Stimulated activated naive B cell treated with anti-CD40 and anti-IgM and Interleukin-4, amounts not matched to agents 10 μg/mL and 1 μg/mL and 100 μg/mL, for 72 hours (primary cell): ENCODE measurements at regions not wholly inside any gene's neighbourhood (a gene's known extent, or its start where the extent isn't known, plus 50 kb on each side); places are given as distances from the start of the nearest gene placed in this dataset.
"Not testable (repeated sequence)": the region's sequence is repeated elsewhere in the genome, so short reads cannot be mapped to it uniquely, and the experiment has no call there.

Experiments used
- ATAC-seq, 2 donors: fragments of 150-1000 bp; cut with Tn5 transposase; replicated peaks; 2 replicates each; pipeline ENCODE4 v1.10.0; 2021; ENCODE audit warnings: moderate library complexity in 1 of 2
- DNase-seq: peaks from one replicate; pipeline ENCODE4 v3.0.0; 2021
- H3K27ac Mint-ChIP-seq: one replicate; pipeline ENCODE4 v1.8.0; 2022; ENCODE audit warnings: mild to moderate bottlenecking, mixed read lengths
- H3K27me3 Mint-ChIP-seq, 2 donors: one replicate each; pipeline ENCODE4 v1.8.0; 2022; ENCODE audit warnings: mixed read lengths in 2 of 2
- H3K36me3 Mint-ChIP-seq, 2 donors: one replicate each; pipeline ENCODE4 v1.8.0; 2022; ENCODE audit warnings: mixed read lengths in 2 of 2, mild to moderate bottlenecking in 1 of 2
- H3K4me1 Mint-ChIP-seq, 2 donors: one replicate each; pipeline ENCODE4 v1.8.0; 2022; ENCODE audit warnings: mixed read lengths in 2 of 2, mild to moderate bottlenecking in 1 of 2
- H3K4me3 Mint-ChIP-seq, 2 donors: one replicate each; pipeline ENCODE4 v1.8.0; 2022; ENCODE audit warnings: mild to moderate bottlenecking in 2 of 2, mixed read lengths in 2 of 2, moderate library complexity in 1 of 2
- H3K9me3 Mint-ChIP-seq, 2 donors: one replicate each; pipeline ENCODE4 v1.8.0; 2022; ENCODE audit warnings: mixed read lengths in 2 of 2, mild to moderate bottlenecking in 1 of 2

DNA sequence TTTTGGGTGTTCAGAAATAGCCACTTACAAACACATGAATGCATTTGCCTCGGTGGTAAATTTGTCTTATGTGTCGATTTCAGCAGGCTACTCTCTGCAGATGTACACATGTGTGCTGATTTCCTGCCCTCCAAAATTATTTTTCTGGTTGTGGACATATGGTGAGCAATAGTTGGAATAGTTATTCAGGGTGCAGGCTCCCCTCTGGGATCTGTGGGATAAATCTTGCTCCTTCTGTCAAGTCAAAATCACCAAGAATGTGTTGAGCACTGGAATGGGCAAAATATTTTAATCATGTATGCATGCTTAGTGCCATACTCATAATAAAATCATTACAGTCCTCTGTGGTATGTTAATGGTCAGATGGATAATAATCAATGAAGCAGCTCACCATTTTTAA, 684.5 kb downstream of the BCL11A start:
- H3K4me3 Mint-ChIP-seq: no peak overlapping the region
- H3K4me1 Mint-ChIP-seq: peaks cover 0 to 4% of the 10 kb centered on the region in 2 donors
- H3K27ac Mint-ChIP-seq: no peak overlapping the region
- no peaks in the 10 kb centered on the region for H3K27me3 Mint-ChIP-seq
- H3K36me3 Mint-ChIP-seq: no peaks in the 10 kb centered on the region
- ATAC-seq: no peak
- DNase-seq: no peak
- no peaks in the 10 kb centered on the region for H3K9me3 Mint-ChIP-seq

DNA sequence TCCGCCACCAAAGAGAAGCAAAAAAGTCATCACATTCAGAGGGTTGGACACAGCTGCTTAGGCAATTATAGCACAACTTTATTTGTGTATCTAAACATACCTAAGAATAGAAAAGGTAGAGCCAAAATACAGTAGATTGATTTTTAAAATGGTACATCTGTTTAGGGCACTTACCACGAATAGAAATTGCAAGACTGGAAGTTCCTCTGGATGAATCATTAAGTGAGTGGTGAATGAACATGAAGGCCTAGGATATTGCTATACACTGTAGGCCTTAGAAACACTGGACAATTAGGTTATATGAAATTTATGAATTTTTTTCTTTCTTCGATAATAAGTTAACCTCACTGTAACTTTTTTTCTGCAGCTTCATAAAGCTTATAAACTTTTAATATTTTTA, 687.0 kb downstream of the BCL11A start:
- Mint-ChIP-seq H3K27me3 (no peaks in the 10 kb centered on the region), H3K4me1 (peaks cover 0 to 4% of the 10 kb centered on the region in 2 donors), H3K36me3 (peaks cover 7 to 8% of the 10 kb centered on the region in 2 donors), H3K4me3 (no peak overlapping the region), H3K9me3 (peaks cover 11 to 12% of the 10 kb centered on the region in 2 donors), H3K27ac (no peak overlapping the region)
- ATAC-seq (no peak), DNase-seq (no peak)

DNA sequence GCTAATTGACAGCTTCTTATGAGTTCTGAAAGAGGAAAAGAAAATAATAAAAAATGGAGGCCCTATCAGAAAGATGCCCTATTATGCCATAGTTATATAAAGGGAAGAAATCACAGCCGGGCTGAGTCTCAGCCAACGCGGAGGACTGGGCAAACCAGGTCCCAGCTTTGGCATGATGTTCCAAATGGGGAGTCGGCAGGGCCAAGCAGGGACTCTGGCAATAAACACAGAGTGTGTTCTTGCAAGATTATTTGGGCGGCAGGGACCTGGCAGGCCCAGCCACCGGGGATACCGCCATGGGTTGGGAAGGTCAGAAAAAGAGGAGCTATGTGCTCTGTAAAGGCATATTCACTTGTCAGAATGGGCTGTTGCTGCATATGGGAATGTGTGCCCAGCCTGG, 694.9 kb downstream of the BCL11A start:
- ATAC-seq (no peak), DNase-seq (no peak)
- Mint-ChIP-seq H3K36me3 (peaks cover 7 to 12% of the 10 kb centered on the region in 2 donors), H3K4me3 (no peak overlapping the region), H3K27me3 (no peaks in the 10 kb centered on the region), H3K27ac (no peak overlapping the region), H3K9me3 (peaks cover 22 to 26% of the 10 kb centered on the region in 2 donors), H3K4me1 (peaks cover 4 to 8% of the 10 kb centered on the region in 2 donors)

DNA sequence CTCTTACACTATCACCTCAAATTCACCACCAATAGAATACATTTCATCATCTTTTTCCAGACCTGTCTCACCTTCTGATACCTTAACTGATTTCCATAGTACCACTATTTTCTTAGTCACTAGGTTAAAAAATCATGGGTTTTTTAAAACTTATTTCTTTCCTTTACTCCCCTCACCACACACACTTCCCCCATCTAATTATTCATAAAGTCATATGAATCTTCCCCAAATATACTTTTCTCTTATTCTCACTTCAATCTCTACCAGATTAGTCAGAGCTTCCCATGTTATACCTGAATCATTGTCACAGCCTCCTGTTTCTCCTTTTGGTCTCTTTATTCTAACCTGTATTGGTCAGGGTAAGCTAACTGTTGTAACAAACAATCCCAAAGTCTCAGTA, 696.3 kb downstream of the BCL11A start:
- Mint-ChIP-seq H3K27ac (no peak overlapping the region), H3K36me3 (peaks cover 3 to 9% of the 10 kb centered on the region in 2 donors), H3K9me3 (peaks cover 16 to 22% of the 10 kb centered on the region in 2 donors), H3K4me1 (peaks cover 4 to 9% of the 10 kb centered on the region in 2 donors), H3K27me3 (no peaks in the 10 kb centered on the region), H3K4me3 (no peak overlapping the region)
- DNase-seq (no peak), ATAC-seq (peak; percentile 42 to 53)

DNA sequence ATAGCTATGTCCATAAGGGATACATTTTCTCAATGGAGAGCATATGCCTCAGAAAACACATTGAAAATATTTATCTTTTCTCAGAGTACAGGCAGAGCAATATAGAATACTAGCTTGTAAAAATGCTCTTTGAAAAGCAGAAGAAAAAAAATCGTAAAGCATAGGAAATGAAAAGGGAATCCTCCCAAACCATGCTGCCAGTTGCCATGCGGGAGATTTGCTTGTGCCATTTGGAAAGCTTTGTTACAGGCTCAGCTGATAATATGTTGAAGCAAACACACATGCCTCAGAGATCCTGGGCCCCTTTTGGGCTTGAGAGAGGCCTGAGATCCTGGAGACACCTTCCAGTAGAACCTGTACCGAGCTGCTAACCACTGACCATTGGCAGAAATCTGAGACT, 697.1 kb downstream of the BCL11A start:
- Mint-ChIP-seq H3K9me3 (peaks cover 10 to 15% of the 10 kb centered on the region in 2 donors), H3K27ac (no peak overlapping the region), H3K36me3 (peaks cover 0 to 4% of the 10 kb centered on the region in 2 donors), H3K4me1 (peaks cover 6 to 13% of the 10 kb centered on the region in 2 donors), H3K27me3 (no peaks in the 10 kb centered on the region), H3K4me3 (no peak overlapping the region)
- no peak for ATAC-seq
- no peak for DNase-seq

DNA sequence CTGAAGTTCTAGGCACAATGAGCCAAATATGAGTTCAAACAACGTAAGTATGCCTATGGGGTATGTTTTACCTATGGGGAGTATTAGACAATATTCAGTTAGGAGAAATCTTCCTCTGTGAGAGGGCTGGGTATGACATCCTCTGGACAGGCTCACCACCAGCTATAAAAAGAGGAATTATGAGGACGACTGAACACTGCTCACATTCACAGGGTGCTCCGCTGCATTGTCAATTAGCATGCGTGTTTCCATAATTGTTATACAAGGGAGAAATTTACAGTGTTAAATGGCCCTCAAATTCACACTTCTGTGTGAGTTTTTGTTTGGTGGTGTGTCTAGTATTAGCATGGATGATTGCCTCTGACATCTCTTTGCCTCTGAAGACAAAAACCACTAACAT, 700.4 kb downstream of the BCL11A start:
- DNase-seq: no peak
- ATAC-seq: no peak
- peaks cover 4 to 13% of the 10 kb centered on the region in 2 donors for H3K4me1 Mint-ChIP-seq
- H3K9me3 Mint-ChIP-seq: peaks cover 4 to 6% of the 10 kb centered on the region in 2 donors
- H3K4me3 Mint-ChIP-seq: no peak overlapping the region
- no peaks in the 10 kb centered on the region for H3K36me3 Mint-ChIP-seq
- no peaks in the 10 kb centered on the region for H3K27me3 Mint-ChIP-seq
- H3K27ac Mint-ChIP-seq: no peak overlapping the region

DNA sequence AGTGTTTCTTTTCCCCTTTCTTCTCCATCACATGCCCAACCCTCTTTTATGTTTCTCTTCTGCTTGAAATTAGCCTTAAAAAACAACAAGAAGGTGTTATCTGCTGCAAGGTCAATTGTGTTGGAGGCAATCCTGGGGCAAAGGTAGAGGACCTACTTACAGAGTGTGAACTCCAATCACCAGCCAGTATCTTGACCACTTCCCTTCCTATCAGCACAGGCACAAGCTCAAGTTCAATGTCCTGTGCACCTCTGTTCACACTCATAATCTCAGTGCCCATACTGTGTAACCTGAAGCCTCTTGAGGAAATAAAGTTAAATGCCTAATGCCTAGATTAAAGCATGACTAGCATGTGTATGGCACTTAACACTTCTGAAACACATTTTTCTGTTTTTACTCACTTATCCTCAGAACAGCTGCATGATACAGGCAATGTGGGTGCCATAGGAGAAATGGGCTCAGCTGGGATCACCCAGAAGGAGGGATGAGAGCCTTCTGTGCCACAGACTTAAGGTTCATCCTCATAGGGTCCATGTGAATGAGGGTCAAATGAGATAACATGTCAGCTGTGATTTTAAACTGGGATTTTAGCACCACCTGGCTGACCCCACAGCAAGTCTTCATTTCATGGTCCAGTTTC, 701.5 kb downstream of the BCL11A start:
- H3K27me3 Mint-ChIP-seq: no peaks in the 10 kb centered on the region
- DNase-seq (no peak), ATAC-seq (no peak)
- H3K36me3 Mint-ChIP-seq: no peaks in the 10 kb centered on the region
- H3K9me3 Mint-ChIP-seq: peaks cover 1 to 2% of the 10 kb centered on the region in 2 donors
- no peak overlapping the region for H3K27ac Mint-ChIP-seq
- H3K4me1 Mint-ChIP-seq: peaks cover 2 to 7% of the 10 kb centered on the region in 2 donors
- no peak overlapping the region for H3K4me3 Mint-ChIP-seq

DNA sequence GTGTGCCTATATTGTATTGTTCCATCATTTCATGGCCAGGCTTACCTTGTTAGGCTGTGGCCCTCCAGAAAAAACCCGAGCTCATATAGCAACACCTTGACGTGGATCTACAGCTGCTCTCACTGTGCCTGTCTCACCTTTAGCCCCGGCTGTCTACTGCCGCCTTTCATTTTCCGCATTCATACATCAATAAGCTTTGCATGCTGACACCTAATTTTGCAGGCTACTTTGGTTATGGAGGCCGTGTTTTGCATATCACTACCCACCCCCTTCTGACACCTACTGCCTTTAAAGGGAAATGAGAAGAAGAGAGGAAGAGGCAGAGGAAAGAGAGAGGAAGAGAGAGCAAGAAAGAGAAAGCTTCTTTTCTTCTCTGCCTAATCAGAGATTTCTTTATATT, 702.9 kb downstream of the BCL11A start:
- no peaks in the 10 kb centered on the region for H3K36me3 Mint-ChIP-seq
- DNase-seq: no peak
- no peak overlapping the region for H3K4me3 Mint-ChIP-seq
- no peaks in the 10 kb centered on the region for H3K27me3 Mint-ChIP-seq
- H3K4me1 Mint-ChIP-seq: peaks cover 2 to 5% of the 10 kb centered on the region in 2 donors
- ATAC-seq: no peak
- peaks cover 0 to 1% of the 10 kb centered on the region in 2 donors for H3K9me3 Mint-ChIP-seq
- no peak overlapping the region for H3K27ac Mint-ChIP-seq

DNA sequence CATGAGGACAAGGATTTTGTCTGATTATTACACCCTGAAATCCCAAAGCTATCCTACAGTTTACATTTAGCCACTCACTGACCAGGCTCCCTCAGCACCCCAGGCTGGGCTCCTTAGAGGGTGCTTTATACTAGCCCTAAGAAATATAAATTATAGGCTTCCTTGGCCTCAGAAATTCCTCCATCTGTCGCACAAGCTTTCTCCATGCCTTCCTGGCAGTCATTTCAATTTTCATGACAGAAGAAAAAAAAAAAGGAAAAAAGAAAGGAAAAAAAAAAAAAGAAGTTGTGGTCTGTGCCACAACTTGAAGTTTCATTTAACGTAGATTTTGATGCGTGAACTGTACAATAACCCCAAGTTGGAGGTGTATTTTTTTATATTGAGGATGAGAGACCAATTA, 719.5 kb downstream of the BCL11A start:
- Mint-ChIP-seq H3K27ac (no peak overlapping the region), H3K36me3 (no peaks in the 10 kb centered on the region), H3K9me3 (peaks cover 0 to 3% of the 10 kb centered on the region in 2 donors), H3K4me3 (no peak overlapping the region), H3K4me1 (no peaks in the 10 kb centered on the region), H3K27me3 (no peaks in the 10 kb centered on the region)
- DNase-seq (no peak), ATAC-seq (no peak)

DNA sequence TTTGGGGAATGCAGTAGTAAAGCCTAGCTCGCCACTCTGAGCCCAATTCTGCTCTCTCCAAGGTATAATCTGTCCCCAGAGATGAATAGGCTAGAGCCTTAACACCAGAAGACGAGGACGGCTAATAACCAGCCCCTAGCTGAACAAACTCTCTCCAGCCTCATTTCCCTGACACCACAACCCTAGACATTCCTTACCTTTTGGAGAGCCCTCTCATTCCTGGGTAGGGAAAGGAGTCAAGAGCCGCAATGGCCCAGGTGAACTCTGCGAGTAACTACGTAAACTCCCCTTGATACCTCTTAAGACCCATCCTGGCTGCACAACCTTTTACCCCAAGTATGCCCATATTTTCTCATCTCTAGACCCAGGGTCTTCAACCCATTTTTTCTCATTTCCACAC, 722.9 kb downstream of the BCL11A start:
- Mint-ChIP-seq H3K9me3 (peaks cover 0 to 3% of the 10 kb centered on the region in 2 donors), H3K4me3 (no peak overlapping the region), H3K27ac (no peak overlapping the region), H3K4me1 (no peaks in the 10 kb centered on the region), H3K27me3 (no peaks in the 10 kb centered on the region), H3K36me3 (no peaks in the 10 kb centered on the region)
- no peak for DNase-seq
- no peak for ATAC-seq

DNA sequence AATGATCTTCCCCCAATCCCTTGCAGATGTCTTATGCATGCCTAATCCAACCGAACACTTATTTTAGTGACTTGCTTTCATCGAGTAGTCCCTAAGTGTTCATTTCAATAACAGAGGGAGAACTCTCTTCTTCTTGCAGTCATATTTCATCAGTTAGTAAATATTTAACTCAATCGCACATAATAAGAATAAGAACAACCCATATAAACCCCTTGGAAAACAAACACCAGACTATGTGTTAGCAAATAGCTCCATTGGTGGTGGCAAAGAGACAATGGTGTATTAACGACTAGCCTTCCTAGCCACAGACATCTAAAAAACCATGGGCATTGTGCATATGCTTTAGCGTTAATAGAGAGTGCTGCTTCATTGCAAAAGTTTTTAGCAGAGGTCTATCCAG, 725.8 kb downstream of the BCL11A start:
- no peaks in the 10 kb centered on the region for H3K27me3 Mint-ChIP-seq
- ATAC-seq: no peak
- H3K4me3 Mint-ChIP-seq: no peak overlapping the region
- peaks cover 0 to 1% of the 10 kb centered on the region in 2 donors for H3K9me3 Mint-ChIP-seq
- no peaks in the 10 kb centered on the region for H3K4me1 Mint-ChIP-seq
- no peak for DNase-seq
- no peak overlapping the region for H3K27ac Mint-ChIP-seq
- H3K36me3 Mint-ChIP-seq: no peaks in the 10 kb centered on the region

DNA sequence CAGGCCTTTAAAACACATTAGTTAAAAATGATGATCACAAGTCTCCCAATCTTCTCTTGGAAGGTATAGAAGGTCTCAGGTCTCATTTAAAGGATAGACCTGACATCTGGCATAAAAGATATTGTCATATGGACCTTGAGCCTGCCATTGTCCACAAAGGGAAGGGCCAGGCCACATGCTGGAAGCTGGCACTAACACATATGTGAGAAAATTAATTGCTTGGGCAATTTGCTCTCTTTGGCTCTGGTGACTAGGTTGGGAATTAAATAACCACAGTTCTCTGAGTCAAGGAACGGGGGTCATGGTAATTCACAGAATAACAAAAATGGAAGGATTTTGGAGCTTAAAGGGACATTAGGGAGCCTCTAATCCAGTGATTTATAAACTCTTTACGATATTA, 727.3 kb downstream of the BCL11A start:
- Mint-ChIP-seq H3K9me3 (peaks cover 0 to 1% of the 10 kb centered on the region in 2 donors), H3K4me1 (no peaks in the 10 kb centered on the region), H3K4me3 (no peak overlapping the region), H3K36me3 (no peaks in the 10 kb centered on the region), H3K27ac (no peak overlapping the region), H3K27me3 (no peaks in the 10 kb centered on the region)
- DNase-seq (no peak), ATAC-seq (no peak)

DNA sequence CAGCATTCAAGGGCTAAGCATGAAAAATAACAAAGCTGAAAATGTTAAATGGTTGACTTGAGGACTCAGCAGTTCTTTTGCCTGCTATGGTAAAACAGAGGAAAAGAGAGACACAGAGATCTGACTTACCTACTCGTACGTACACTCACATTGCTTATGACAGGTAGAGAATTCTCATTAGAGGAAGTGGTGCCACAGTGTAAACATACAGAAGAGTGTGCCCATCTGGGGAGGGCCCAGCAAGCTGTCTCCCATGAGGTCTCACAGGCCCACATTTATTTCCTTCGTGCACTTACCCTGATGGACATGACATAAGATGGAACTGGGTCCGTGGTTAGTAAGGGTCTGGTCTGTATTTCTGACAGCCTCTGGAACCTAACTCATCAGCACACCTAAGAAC, 729.1 kb downstream of the BCL11A start:
- no peaks in the 10 kb centered on the region for H3K27me3 Mint-ChIP-seq
- no peaks in the 10 kb centered on the region for H3K9me3 Mint-ChIP-seq
- no peaks in the 10 kb centered on the region for H3K4me1 Mint-ChIP-seq
- H3K27ac Mint-ChIP-seq: no peak overlapping the region
- H3K36me3 Mint-ChIP-seq: no peaks in the 10 kb centered on the region
- ATAC-seq (peak in 1 of 2 donors; percentile 25), DNase-seq (no peak)
- no peak overlapping the region for H3K4me3 Mint-ChIP-seq

DNA sequence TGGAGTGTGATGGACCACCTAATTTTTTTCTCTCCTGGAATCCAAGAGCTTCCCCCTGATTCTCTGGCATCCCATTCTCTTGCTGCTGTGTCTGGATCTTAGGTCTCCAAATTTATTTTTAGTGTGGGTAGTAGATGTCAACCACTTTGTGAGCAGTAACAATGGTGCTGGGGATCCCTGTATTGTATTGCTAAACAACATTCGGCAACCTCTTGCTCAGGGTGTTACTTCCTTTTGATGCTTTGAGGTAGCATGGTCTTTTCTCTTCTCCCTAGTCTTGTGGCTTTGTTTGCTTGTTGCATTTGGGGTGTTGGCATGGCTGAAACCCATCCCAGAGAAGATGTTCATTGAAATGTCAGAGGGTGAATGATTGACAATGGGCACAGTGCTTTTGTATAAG, 737.4 kb downstream of the BCL11A start:
- no peak overlapping the region for H3K27ac Mint-ChIP-seq
- H3K9me3 Mint-ChIP-seq: peaks cover 0 to 1% of the 10 kb centered on the region in 2 donors
- H3K36me3 Mint-ChIP-seq: no peaks in the 10 kb centered on the region

DNA sequence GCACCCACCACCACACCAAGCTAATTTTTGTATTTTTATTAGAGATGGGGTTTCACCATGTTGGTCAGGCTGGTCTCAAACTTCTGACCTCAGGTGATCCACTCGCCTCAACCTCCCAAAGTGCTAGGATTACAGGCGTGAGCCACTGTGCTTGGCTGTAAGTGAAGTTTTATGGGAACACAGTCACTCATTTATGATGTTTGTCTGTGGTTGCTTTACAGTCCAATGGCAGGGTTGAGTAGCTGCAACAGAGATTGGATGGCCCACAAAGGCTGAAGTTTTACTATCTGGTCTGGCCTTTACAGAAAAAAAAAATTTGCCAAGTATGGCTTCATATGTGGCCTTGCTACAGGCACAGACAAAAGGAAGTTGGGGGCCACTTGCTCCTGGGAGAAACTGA, 743.2 kb downstream of the BCL11A start:
- not testable (repeated sequence) for H3K27me3 Mint-ChIP-seq, H3K4me1 Mint-ChIP-seq, H3K9me3 Mint-ChIP-seq, H3K4me3 Mint-ChIP-seq, H3K27ac Mint-ChIP-seq, ATAC-seq, DNase-seq, H3K36me3 Mint-ChIP-seq

More for the DNA sequence above, 737.4 kb downstream of the BCL11A start:
- H3K27me3 Mint-ChIP-seq: no peaks in the 10 kb centered on the region
- DNase-seq (no peak), ATAC-seq (no peak)
- no peak overlapping the region for H3K4me3 Mint-ChIP-seq
- H3K4me1 Mint-ChIP-seq: peaks cover 0 to 7% of the 10 kb centered on the region in 2 donors
